HG02759 (cell line): ENCODE measurements at regions not wholly inside any gene's neighbourhood (a gene's known extent, or its start where the extent isn't known, plus 50 kb on each side); places are given as distances from the start of the nearest gene placed in this dataset.
"Not testable (repeated sequence)": the region's sequence is repeated elsewhere in the genome, so short reads cannot be mapped to it uniquely, and the experiment has no call there.

ENCODE experiments used
- ATAC-seq: cut with Tn5 transposase; IDR thresholded peaks from one replicate; pipeline ENCODE4 v1.9.1; 2021; ENCODE audit warnings: mild to moderate bottlenecking, moderate library complexity; ENCODE audit not compliant: unreplicated experiment

GRCh38 chrY:9118704-9119103, 218.6 kb upstream of the TSPY4 start:
- ATAC-seq = peak; percentile 63

GRCh38 chrY:9124623-9125022, 212.6 kb upstream of the TSPY4 start:
- ATAC-seq = no peak

GRCh38 chrY:9126545-9126944, 210.7 kb upstream of the TSPY4 start:
- no peak for ATAC-seq

- not testable (repeated sequence) for ATAC-seq
Measured at GRCh38 chrY:9143366-9143765, 193.9 kb upstream of the TSPY4 start.

- ATAC-seq = not testable (repeated sequence)
Measured at GRCh38 chrY:9154552-9154951, 182.7 kb upstream of the TSPY4 start.

GRCh38 chrY:9155721-9156120, 181.5 kb upstream of the TSPY4 start:
- ATAC-seq = no peak

- no peak for ATAC-seq
Measured at GRCh38 chrY:9158616-9159015, 178.6 kb upstream of the TSPY4 start.

- not testable (repeated sequence) for ATAC-seq
Measured at GRCh38 chrY:9160331-9160730, 176.9 kb upstream of the TSPY4 start.

GRCh38 chrY:9160976-9161375, 176.3 kb upstream of the TSPY4 start:
- not testable (repeated sequence) for ATAC-seq

GRCh38 chrY:9161990-9162389, 175.3 kb upstream of the TSPY4 start:
- ATAC-seq = not testable (repeated sequence)

GRCh38 chrY:9162424-9162823, 174.8 kb upstream of the TSPY4 start:
- ATAC-seq = not testable (repeated sequence)

- not testable (repeated sequence) for ATAC-seq
Measured at GRCh38 chrY:9177641-9178040, 159.6 kb upstream of the TSPY4 start.

GRCh38 chrY:9184827-9185226, 152.4 kb upstream of the TSPY4 start:
- peak; percentile 45 for ATAC-seq

GRCh38 chrY:9207082-9207481, 130.2 kb upstream of the TSPY4 start:
- not testable (repeated sequence) for ATAC-seq

GRCh38 chrY:9226409-9226808, 110.9 kb upstream of the TSPY4 start:
- ATAC-seq = no peak

- ATAC-seq = no peak
Measured at GRCh38 chrY:9257255-9257654, 80.0 kb upstream of the TSPY4 start.

- no peak for ATAC-seq
Measured at GRCh38 chrY:9257725-9258124, 79.5 kb upstream of the TSPY4 start.

- no peak for ATAC-seq
Measured at GRCh38 chrY:9259368-9259767, 77.9 kb upstream of the TSPY4 start.

GRCh38 chrY:9260426-9260825, 76.8 kb upstream of the TSPY4 start:
- no peak for ATAC-seq

- ATAC-seq = no peak
Measured at GRCh38 chrY:9265551-9265950, 71.7 kb upstream of the TSPY4 start.

GRCh38 chrY:9270351-9270750, 66.9 kb upstream of the TSPY4 start:
- ATAC-seq = not testable (repeated sequence)

- ATAC-seq = not testable (repeated sequence)
Measured at GRCh38 chrY:9272847-9273246, 64.4 kb upstream of the TSPY4 start.

GRCh38 chrY:9278842-9279241, 58.4 kb upstream of the TSPY4 start:
- not testable (repeated sequence) for ATAC-seq
